SK-N-SH (cell line): ENCODE measurements at regions not wholly inside any gene's neighbourhood (a gene's known extent, or its start where the extent isn't known, plus 50 kb on each side); places are given as distances from the start of the nearest gene placed in this dataset.

Experiments
- CTCF ChIA-PET: fragments of 300-600, 350-600 bp; formaldehyde crosslinking; extraction: SDS; loops from one replicate; lab custom pipeline; 2021; lab: Yijun Ruan, JAX
- POLR2A ChIA-PET: fragments of 350-600 bp; sonication (Branson Sonifier 250); formaldehyde crosslinking; extraction: SDS; loops from one replicate; lab custom pipeline; 2020; ENCODE audit warnings: antibody characterized with exemption, inconsistent platforms; lab: Yijun Ruan, JAX
- DNase-seq: peaks from one replicate; pipeline ENCODE4 v3.0.0; 2012
- H2AFZ ChIP-seq: fragments of 200-600 bp; sonication (generic); 2 replicates; pipeline ENCODE4 v1.8.1; 2016; ENCODE audit warnings: antibody characterized with exemption, mild to moderate bottlenecking, low read depth
- H3F3A ChIP-seq: fragments of 200-600 bp; sonication (generic); replicated peaks from 2 replicates; pipeline ENCODE3; 2016; ENCODE audit warnings: antibody characterized with exemption, mild to moderate bottlenecking; ENCODE audit not compliant: insufficient read depth
- H3K27ac ChIP-seq, 2 experiments: fragments of 200-500 bp in 1 of 2; fragments of 200-600 bp in 1 of 2; sonication (Bioruptor generic) in 1 of 2; sonication (generic), shearing (Covaris generic) in 1 of 2; 2 replicates each; pipeline versions ENCODE4 v1.5.1 to v1.6.1; 2014 to 2016; ENCODE audit warnings: low read depth in 2 of 2, inconsistent platforms in 1 of 2, low read length in 1 of 2, mild to moderate bottlenecking in 1 of 2, mixed read lengths in 1 of 2
- H3K27me3 ChIP-seq: fragments of 200-600 bp; sonication (generic), shearing (Covaris generic); 2 replicates; pipeline ENCODE4 v1.6.1; 2016; ENCODE audit warnings: mixed run types; ENCODE audit not compliant: insufficient read depth
- H3K36me3 ChIP-seq, 2 experiments: fragments of 200-500 bp in 1 of 2; fragments of 200-600 bp in 1 of 2; sonication (Bioruptor generic) in 1 of 2; sonication (generic) in 1 of 2; replicated peaks in 1 of 2; 2 replicates each; pipeline versions ENCODE3 to v1.5.1; 2014 to 2016; ENCODE audit warnings: low read length in 1 of 2, mild to moderate bottlenecking in 1 of 2; ENCODE audit not compliant: insufficient read depth in 2 of 2, control insufficient read depth in 1 of 2
- H3K4me1 ChIP-seq, 2 experiments: fragments of 200-500 bp in 1 of 2; fragments of 200-600 bp in 1 of 2; sonication (Bioruptor generic) in 1 of 2; sonication (generic), shearing (Covaris generic) in 1 of 2; 2 replicates each; pipeline versions ENCODE4 v1.5.1 to v1.6.1; 2014 to 2016; ENCODE audit warnings: low read depth in 1 of 2, low read length in 1 of 2, mixed run types in 1 of 2; ENCODE audit not compliant: insufficient read depth in 2 of 2, control insufficient read depth in 1 of 2
- H3K4me2 ChIP-seq: fragments of 200-600 bp; sonication (generic), shearing (Covaris generic); 2 replicates; pipeline ENCODE4 v1.6.1; 2017; ENCODE audit warnings: mixed run types
- H3K4me3 ChIP-seq, 2 experiments: fragments of 200-500 bp in 1 of 2; fragments of 200-600 bp in 1 of 2; sonication (Bioruptor generic) in 1 of 2; sonication (generic), shearing (Covaris generic) in 1 of 2; 2 replicates each; pipeline versions ENCODE4 v1.5.1 to v1.8.1; 2014 to 2016; ENCODE audit warnings: low read depth in 2 of 2, inconsistent platforms in 1 of 2, low read length in 1 of 2, mild to moderate bottlenecking in 1 of 2, mixed read lengths in 1 of 2, moderate library complexity in 1 of 2
- H3K79me2 ChIP-seq: fragments of 200-600 bp; sonication (generic); 2 replicates; pipeline ENCODE4 v1.8.1; 2017; ENCODE audit warnings: mild to moderate bottlenecking; ENCODE audit not compliant: insufficient read depth
- H3K9ac ChIP-seq: fragments of 200-600 bp; sonication (generic); 2 replicates; pipeline ENCODE4 v1.6.1; 2017; ENCODE audit warnings: mixed run types
- H3K9me2 ChIP-seq: fragments of 200-600 bp; sonication (generic); 2 replicates; pipeline ENCODE4 v1.6.1; 2017; ENCODE audit warnings: mixed run types
- H3K9me3 ChIP-seq: fragments of 200-600 bp; sonication (generic); 2 replicates; pipeline ENCODE4 v1.6.1; 2017; ENCODE audit warnings: mixed run types, mild to moderate bottlenecking, moderate library complexity
- H4K20me1 ChIP-seq: fragments of 200-600 bp; sonication (generic); 2 replicates; pipeline ENCODE4 v1.6.1; 2017; ENCODE audit warnings: mild to moderate bottlenecking, mixed run types; ENCODE audit not compliant: insufficient read depth
- CHD2 ChIP-seq: fragments of 150-350 bp; IDR thresholded peaks from 2 replicates; pipeline ENCODE4 v1.6.1; 2018; ENCODE audit warnings: low read length; ENCODE audit not compliant: partially characterized antibody
- ELF1 ChIP-seq: IDR thresholded peaks from 2 replicates; pipeline ENCODE4 v1.4.0; 2012
- EP300 ChIP-seq, 2 experiments: IDR thresholded peaks; 2 replicates each; pipeline versions ENCODE4 v1.4.0 to v1.6.1; 2012; ENCODE audit warnings: borderline replicate concordance in 1 of 2, low read depth in 1 of 2, low read length in 1 of 2
- FOXM1 ChIP-seq: IDR thresholded peaks from 2 replicates; pipeline ENCODE4 v1.4.0; 2012; ENCODE audit warnings: low read depth, mild to moderate bottlenecking
- MXI1 ChIP-seq: IDR thresholded peaks from 2 replicates; pipeline ENCODE4 v1.6.1; 2012; ENCODE audit warnings: mild to moderate bottlenecking, low read depth, low read length, improper control_type of control experiment
- RAD21 ChIP-seq: IDR thresholded peaks from 2 replicates; pipeline ENCODE4 v1.6.1; 2012; ENCODE audit warnings: mild to moderate bottlenecking, low read length
- RCOR1 ChIP-seq: fragments of 150-350 bp; IDR thresholded peaks from 2 replicates; pipeline ENCODE4 v1.6.1; 2017; ENCODE audit warnings: antibody characterized with exemption, low read length
- RXRA ChIP-seq: IDR thresholded peaks from 2 replicates; pipeline ENCODE4 v1.4.0; 2012; ENCODE audit warnings: low read depth, mild to moderate bottlenecking, borderline replicate concordance
- SMC3 ChIP-seq: IDR thresholded peaks from 2 replicates; pipeline ENCODE4 v1.6.1; 2012; ENCODE audit warnings: low read depth, low read length, improper control_type of control experiment
- TAF1 ChIP-seq: IDR thresholded peaks from 2 replicates; pipeline ENCODE4 v1.6.1; 2012; ENCODE audit warnings: low read depth, mild to moderate bottlenecking, low read length, moderate library complexity, borderline replicate concordance
- WGBS: methylation state at CpG from one replicate; pipeline ENCODE4 v1.1.6; 2017; ENCODE audit warnings: low lambda C conversion rate; 5-methylcytosine and 5-hydroxymethylcytosine counted together
- TF ChIP-seq, protein P1 (sequence below): IDR thresholded peaks from 2 replicates; pipeline ENCODE4; 2012
- TF ChIP-seq, protein P2 (sequence below): fragments of 150-350 bp; IDR thresholded peaks from 2 replicates; pipeline ENCODE4 v1.6.1; 2017; ENCODE audit warnings: antibody characterized with exemption, low read length, low read depth, borderline replicate concordance
- TF ChIP-seq, protein P3 (sequence below): IDR thresholded peaks from 2 replicates; pipeline ENCODE4 v1.6.1; 2012; ENCODE audit warnings: mild to moderate bottlenecking, low read depth, low read length, moderate library complexity
- TF ChIP-seq, protein P4 (sequence below): IDR thresholded peaks from 2 replicates; pipeline ENCODE4 v1.4.0; 2012; ENCODE audit warnings: low read depth

DNA sequence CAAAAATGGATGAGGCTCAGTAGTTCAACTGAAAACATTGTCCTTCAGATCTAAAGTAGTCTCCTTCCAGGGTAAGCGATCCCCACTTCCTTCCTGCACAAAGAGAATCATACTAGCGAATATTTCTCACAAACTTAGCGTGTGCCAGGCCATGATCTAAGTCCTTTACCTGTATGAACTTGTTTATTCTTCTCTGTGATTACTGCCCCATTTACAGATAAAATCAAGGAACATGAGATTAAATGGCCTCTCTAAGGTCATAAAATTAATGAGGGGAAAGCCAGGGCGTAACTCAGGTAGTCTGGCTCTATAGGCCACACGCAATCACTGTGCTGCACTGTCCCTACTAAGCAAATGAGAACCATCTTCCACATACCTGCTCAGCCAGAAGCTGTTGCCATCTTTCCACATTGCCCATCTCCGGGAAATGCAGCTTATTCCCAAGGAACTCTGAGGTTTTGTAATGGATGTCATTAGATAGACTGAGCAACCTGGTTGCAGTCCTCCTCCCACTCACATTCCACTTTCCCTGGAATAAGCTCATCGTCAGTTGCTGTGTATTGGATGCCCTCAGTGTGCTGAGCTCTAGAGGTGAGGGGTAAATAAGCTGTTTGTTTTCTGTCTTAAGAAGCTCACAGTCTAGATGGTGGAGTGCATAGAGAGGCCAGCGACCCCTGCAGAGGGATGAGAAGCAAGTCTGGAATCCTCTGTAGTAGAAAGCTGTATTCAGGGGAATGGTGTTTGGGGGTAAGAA, 146.3 kb downstream of the SNX19 start:
- ChIA-PET POLR2A (no interaction called here), CTCF (no interaction called here)
- H4K20me1 ChIP-seq, result no peaks in the 10 kb centered on the region
- WGBS, result 84% methylated on average over 8 of the region's 8 CpGs
- H3K27me3 ChIP-seq, result no peaks in the 10 kb centered on the region
- no peak overlapping the region for H3K4me2 ChIP-seq
- DNase-seq, result no peak
- H3F3A ChIP-seq, result peaks cover 19% of the 10 kb centered on the region
- no peak overlapping the region for H3K27ac ChIP-seq
- no peak overlapping the region for H3K4me3 ChIP-seq
- no peaks in the 10 kb centered on the region for H3K9me2 ChIP-seq
- no peaks in the 10 kb centered on the region for H3K79me2 ChIP-seq
- H2AFZ ChIP-seq, result no peak overlapping the region
- no peak overlapping the region for H3K9ac ChIP-seq
- H3K36me3 ChIP-seq, result no peaks in the 10 kb centered on the region
- H3K9me3 ChIP-seq, result no peaks in the 10 kb centered on the region
- TF ChIP-seq, protein P1, sequence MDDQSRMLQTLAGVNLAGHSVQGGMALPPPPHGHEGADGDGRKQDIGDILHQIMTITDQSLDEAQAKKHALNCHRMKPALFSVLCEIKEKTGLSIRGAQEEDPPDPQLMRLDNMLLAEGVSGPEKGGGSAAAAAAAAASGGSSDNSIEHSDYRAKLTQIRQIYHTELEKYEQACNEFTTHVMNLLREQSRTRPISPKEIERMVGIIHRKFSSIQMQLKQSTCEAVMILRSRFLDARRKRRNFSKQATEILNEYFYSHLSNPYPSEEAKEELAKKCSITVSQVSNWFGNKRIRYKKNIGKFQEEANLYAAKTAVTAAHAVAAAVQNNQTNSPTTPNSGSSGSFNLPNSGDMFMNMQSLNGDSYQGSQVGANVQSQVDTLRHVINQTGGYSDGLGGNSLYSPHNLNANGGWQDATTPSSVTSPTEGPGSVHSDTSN, result no peak
- TF ChIP-seq RXRA (no peak), FOXM1 (no peak), CHD2 (no peak), RCOR1 (no peak), TAF1 (no peak), EP300 (IDR thresholded peaks at IDR 0.05; ENCODE audit: borderline replicate concordance in 1 of 2, low read depth in 1 of 2, low read length in 1 of 2) (no peak), RAD21 (no peak), SMC3 (no peak), ELF1 (no peak), MXI1 (no peak)
- TF ChIP-seq, protein P2, sequence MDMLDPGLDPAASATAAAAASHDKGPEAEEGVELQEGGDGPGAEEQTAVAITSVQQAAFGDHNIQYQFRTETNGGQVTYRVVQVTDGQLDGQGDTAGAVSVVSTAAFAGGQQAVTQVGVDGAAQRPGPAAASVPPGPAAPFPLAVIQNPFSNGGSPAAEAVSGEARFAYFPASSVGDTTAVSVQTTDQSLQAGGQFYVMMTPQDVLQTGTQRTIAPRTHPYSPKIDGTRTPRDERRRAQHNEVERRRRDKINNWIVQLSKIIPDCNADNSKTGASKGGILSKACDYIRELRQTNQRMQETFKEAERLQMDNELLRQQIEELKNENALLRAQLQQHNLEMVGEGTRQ, result no peak
- TF ChIP-seq, protein P3, sequence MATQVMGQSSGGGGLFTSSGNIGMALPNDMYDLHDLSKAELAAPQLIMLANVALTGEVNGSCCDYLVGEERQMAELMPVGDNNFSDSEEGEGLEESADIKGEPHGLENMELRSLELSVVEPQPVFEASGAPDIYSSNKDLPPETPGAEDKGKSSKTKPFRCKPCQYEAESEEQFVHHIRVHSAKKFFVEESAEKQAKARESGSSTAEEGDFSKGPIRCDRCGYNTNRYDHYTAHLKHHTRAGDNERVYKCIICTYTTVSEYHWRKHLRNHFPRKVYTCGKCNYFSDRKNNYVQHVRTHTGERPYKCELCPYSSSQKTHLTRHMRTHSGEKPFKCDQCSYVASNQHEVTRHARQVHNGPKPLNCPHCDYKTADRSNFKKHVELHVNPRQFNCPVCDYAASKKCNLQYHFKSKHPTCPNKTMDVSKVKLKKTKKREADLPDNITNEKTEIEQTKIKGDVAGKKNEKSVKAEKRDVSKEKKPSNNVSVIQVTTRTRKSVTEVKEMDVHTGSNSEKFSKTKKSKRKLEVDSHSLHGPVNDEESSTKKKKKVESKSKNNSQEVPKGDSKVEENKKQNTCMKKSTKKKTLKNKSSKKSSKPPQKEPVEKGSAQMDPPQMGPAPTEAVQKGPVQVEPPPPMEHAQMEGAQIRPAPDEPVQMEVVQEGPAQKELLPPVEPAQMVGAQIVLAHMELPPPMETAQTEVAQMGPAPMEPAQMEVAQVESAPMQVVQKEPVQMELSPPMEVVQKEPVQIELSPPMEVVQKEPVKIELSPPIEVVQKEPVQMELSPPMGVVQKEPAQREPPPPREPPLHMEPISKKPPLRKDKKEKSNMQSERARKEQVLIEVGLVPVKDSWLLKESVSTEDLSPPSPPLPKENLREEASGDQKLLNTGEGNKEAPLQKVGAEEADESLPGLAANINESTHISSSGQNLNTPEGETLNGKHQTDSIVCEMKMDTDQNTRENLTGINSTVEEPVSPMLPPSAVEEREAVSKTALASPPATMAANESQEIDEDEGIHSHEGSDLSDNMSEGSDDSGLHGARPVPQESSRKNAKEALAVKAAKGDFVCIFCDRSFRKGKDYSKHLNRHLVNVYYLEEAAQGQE, result no peak
- TF ChIP-seq, protein P4, sequence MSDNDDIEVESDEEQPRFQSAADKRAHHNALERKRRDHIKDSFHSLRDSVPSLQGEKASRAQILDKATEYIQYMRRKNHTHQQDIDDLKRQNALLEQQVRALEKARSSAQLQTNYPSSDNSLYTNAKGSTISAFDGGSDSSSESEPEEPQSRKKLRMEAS, result no peak
- H3K4me1 ChIP-seq, result peaks cover 5 to 19% of the 10 kb centered on the region in 2 experiments
